ENCODE measurements at regions not wholly inside any gene's neighbourhood (a gene's known extent, or its start where the extent isn't known, plus 50 kb on each side); places are given as distances from the start of the nearest gene placed in this dataset.

DNA sequence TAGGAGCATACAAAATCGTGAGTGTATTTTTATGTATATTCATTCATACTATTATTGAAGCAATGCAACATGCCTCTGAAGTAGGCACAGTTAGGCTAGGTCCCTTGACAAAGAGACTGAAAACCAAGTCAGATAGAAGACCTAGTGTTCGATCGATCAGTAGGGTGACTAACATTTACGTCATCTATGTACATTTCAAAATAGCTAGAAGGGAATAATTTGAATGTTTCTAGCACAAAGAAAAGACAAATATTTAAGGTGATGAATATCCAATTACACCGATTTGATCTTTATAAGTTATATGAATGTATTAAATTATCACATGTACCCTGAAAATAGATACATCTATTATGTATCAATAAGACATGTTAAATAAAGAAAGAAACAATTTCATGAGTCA lies 610.1 kb downstream of the TOX3 start:
- Histone ChIP-seq H3K4me3 (no peak overlapping the region), H3K27ac (no peak overlapping the region)
- TF ChIP-seq, protein P1, sequence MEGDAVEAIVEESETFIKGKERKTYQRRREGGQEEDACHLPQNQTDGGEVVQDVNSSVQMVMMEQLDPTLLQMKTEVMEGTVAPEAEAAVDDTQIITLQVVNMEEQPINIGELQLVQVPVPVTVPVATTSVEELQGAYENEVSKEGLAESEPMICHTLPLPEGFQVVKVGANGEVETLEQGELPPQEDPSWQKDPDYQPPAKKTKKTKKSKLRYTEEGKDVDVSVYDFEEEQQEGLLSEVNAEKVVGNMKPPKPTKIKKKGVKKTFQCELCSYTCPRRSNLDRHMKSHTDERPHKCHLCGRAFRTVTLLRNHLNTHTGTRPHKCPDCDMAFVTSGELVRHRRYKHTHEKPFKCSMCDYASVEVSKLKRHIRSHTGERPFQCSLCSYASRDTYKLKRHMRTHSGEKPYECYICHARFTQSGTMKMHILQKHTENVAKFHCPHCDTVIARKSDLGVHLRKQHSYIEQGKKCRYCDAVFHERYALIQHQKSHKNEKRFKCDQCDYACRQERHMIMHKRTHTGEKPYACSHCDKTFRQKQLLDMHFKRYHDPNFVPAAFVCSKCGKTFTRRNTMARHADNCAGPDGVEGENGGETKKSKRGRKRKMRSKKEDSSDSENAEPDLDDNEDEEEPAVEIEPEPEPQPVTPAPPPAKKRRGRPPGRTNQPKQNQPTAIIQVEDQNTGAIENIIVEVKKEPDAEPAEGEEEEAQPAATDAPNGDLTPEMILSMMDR (IDR thresholded peaks at IDR 0.05) = no peak
- no peak for DNase-seq (ENCODE audit: low spot score)

DNA sequence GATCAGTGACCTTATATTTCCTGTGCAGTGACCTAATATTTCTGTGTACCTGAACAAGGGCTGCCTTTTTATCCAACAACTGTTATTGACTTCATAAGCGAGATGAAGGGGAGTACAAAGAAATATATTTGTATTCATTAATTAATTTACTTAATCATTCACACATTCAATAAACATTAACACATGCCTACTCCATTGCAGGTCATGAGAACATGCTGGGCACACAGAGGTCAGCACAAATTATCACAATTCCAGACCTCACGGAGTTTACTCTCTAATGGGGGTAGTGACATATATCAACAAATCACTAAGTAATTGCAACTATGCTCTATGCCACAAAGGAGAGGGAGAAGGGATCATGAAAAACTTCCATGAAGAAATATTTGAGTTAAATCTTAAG lies 614.6 kb downstream of the TOX3 start:
- H3K4me3 ChIP-seq = no peak overlapping the region
- H3K27ac ChIP-seq = no peak overlapping the region
- DNase-seq (ENCODE audit: low spot score) = no peak
- TF ChIP-seq, protein P1 (IDR thresholded peaks at IDR 0.05) = no peak

DNA sequence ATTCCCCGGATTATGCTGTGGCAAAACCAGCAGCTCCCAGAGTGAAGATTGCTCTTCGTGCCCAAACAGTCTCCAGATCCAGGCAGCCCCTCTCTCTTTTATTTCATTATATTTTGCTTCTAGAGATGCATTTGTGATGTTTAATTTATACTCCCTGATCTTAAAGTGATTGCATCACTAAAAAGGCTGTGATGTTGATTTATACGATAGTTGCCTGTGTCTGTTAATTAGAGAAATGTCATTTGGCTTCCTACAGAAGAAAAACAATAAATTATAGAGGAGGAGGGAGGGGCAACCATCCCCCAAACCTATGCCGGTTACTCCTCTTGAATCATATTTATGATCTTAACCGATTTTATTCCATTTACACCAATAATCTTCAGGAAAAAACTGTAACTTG lies 615.3 kb downstream of the TOX3 start:
- TF ChIP-seq, protein P1 (IDR thresholded peaks at IDR 0.05) = no peak
- Histone ChIP-seq H3K4me3 (no peak overlapping the region), H3K27ac (no peak overlapping the region)
- DNase-seq (ENCODE audit: low spot score) = no peak

DNA sequence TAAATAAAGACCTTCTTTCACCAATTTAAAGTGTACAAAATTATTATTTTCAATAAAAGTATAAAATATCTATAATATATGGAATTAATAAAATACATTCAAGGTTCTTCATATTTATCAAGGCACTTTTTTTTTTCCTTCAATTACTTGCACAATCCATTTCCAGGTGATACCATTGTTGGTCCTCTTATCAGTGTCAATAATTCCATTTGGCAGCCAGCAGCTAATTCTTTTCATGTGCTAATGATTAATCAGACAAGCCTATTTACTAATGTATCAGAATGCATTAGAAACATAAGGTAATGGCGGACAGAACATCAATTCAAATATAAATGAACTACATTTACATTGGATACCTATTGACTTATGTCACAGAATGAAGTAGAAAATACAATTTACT lies 622.2 kb downstream of the TOX3 start:
- DNase-seq (ENCODE audit: low spot score) = no peak
- TF ChIP-seq, protein P1 (IDR thresholded peaks at IDR 0.05) = no peak
- Histone ChIP-seq H3K4me3 (no peak overlapping the region), H3K27ac (no peak overlapping the region)

DNA sequence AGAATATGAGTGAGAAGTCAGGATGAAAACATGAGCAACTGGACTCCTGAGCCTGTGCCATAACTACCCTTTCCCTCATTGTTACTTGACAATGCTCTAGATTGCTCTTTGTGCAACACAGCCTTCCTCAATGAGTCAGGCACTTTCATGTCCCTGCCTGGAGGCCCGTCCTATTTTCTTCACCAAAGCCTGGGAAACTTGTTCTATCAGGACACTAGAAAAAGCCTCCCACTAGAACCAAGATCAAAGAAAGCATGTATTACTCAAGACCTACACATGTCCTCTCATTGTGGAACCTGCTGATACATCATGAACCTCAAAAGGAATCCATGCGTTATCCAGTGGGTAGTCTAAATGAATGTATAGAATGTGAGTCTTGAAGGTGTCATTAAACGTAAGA lies 624.5 kb downstream of the TOX3 start:
- H3K27ac ChIP-seq = no peak overlapping the region

DNA sequence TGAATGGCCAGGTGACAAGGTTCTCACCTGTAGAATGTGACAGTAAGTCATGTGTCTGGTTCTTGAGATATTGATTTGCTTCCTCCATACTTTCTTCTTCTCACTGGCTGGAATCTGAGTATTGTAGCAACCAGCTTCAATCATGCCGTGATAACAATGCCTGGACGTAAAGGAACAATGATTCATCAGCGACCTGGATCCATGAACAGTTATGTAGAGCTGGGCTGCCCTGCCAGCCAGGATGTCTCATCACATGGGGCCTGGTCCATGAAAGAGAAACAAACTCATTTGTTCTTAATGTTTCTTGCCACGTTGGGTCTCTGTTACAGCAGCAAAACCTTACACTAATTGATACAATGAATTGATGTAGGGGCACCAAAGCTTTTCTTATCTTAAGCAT lies 627.2 kb downstream of the TOX3 start:
- TF ChIP-seq, protein P1 (IDR thresholded peaks at IDR 0.05) = no peak
- no peak overlapping the region for H3K4me3 ChIP-seq
- no peak overlapping the region for H3K27ac ChIP-seq
- DNase-seq (ENCODE audit: low spot score) = no peak

More for the DNA sequence above, 624.5 kb downstream of the TOX3 start:
- TF ChIP-seq, protein P1 (IDR thresholded peaks at IDR 0.05) = no peak
- no peak for DNase-seq (ENCODE audit: low spot score)
- H3K4me3 ChIP-seq = no peak overlapping the region

DNA sequence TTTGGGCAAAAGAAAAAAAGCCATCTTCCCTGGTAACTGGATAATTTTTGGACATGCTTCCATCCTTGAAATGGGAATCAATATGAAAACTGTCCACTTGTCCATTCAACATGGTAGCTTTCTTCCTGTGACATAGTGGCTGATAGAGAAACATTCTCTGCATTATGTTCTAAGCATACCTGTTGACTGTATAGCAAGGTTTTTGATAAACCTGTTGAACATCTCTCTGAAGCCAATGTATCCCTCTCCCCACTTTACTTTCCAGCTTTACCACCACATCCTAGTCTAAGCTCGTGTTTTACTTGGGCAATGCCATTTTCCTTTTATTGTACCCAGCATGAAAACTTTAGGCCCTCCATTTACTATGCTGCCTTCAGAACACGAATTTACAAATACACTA lies 630.1 kb downstream of the TOX3 start:
- no peak for DNase-seq (ENCODE audit: low spot score)
- TF ChIP-seq, protein P1 (IDR thresholded peaks at IDR 0.05) = no peak
- Histone ChIP-seq H3K4me3 (no peak overlapping the region), H3K27ac (no peak overlapping the region)
